IPS-NIHi7 (cell line): ENCODE measurements at regions not wholly inside any gene's neighbourhood (a gene's known extent, or its start where the extent isn't known, plus 50 kb on each side); places are given as distances from the start of the nearest gene placed in this dataset.
"Not testable (repeated sequence)": the region's sequence is repeated elsewhere in the genome, so short reads cannot be mapped to it uniquely, and the experiment has no call there.

Experiments used
- DNase-seq: peaks from one replicate; pipeline ENCODE4 v3.0.0; 2012; ENCODE audit warnings: mixed read lengths; ENCODE audit errors: extremely low spot score

DNA sequence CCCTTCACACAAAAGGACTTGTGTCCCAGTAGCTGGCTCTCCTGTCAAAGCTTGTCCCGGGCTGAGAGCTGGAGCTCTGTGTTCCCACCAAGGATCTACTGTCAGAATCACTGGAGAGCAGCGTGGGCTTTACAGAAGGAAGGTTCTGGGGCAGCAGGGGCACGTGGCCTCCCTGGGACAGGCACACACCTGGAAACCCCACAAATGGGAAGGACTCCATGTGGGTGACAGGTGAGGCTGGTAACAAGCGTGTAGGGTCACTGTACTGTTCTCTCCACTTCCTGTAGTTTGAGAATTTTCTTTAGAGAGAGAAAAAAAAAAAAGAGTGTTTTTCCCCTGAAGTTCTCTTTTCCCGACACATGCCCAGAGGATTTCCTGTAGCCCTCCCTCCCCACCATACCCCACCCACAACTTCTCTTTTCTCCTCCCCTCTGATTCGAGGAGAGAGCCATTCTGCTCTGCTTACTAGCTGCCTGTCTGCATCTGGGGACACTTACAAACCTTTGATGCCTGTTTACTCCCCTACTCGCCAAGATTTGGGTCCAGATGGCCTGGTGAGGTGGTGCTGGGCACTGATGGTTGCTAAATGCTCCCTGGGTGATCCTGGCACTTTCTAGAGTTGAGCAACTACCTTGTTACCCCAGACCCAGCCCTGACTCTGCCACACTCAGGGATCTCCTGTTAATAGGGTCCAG, 84.1 kb upstream of the SIRPA start:
- DNase-seq: no peak

DNA sequence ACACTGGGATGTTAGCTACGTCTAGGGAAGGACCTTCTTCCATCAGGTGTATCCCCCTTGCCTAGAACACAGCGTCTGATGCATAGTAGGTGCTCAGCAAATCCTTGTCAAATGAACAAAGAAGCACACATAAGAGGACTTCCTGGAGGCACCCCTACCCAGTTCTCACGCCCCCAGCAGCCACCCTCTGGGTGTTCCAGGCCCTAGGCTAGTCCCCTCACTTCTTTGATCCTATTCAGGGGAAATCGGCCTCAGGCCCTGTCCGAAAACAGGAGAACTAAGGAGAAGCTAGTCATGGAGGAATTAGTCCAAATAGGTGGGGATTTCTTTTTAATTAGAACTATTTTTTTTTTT, 84.7 kb upstream of the SIRPA start:
- no peak for DNase-seq

DNA sequence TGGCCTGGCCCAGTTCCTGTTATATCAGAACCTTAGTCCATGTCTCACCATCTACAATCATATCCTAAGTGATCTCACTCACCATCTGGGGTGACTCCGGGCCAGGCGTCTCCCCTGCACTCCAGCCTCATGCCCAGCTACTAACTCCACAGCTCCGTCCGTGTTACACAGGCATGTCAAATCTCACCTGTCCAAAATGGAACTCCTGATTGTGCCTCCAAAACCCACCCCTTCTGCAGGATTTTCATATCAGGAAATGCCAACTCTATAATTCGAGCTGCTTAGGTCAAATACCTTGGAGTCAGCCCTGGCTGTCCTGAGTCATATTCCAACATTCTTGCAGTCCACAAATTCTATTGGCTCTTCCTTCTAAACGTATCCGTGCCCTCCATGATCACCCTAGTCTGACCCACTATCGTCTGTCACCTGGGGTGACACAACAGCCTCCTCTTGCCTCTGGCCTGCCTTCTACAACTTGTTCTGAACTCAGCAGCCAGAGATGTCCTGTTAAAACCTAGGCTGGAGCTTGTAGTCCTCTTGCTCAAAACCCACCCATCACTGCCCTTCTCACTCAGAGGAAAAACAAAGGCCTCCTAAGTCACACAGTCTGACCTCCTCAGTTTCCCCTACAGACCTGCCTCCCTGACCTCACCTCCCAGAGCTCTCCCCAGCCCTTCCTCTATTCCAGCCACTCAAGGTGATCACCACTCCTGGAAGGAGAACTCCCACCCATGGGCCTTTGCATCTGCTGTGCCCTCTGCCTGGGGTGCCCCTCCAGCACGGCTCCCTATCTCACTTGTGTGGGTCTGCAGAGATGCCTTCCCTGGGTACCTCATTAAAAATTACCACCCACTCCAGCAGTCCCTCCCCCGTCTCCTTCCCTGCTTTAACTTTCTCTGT, 85.3 kb upstream of the SIRPA start:
- no peak for DNase-seq

DNA sequence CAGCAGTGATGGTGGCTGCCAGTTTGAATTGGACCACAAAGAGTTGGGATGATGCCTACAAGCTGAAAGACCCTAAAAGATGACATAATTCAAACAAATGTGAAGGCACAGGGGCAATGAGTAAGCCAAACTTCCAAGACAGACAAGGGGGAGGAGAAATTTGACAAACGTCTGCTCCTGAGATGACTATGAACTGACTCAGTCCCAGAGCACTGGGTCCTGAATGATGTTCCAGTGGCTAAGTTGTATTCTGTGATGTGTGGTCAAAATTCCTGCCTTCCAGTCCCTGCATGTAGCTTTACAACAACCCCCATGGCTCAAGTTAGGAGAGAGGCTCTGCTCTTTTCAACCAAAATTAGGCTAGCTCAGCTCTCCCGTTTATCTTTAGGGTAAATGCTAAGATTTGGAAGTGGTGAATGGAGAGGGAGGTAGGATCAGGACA, 86.1 kb upstream of the SIRPA start:
- no peak for DNase-seq

DNA sequence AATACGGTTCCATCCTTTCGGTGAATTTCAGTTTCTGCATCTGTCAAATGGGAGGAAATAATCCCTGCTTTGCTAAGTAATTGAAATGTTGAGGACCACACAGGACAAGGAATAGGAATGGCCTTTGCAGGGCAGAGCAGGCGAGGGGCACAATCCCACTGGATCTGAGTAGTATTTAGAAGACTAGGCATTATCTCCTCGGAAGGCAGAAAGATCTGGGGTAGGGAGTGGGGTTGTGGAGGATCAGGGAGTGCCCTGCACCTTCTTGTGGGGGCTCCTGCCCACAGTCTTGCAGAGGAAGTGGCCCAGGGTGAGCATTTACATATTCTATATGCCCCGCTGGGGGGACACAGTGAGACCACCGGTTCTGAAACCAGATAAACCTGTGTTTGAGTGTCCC, 87.1 kb upstream of the SIRPA start:
- no peak for DNase-seq

DNA sequence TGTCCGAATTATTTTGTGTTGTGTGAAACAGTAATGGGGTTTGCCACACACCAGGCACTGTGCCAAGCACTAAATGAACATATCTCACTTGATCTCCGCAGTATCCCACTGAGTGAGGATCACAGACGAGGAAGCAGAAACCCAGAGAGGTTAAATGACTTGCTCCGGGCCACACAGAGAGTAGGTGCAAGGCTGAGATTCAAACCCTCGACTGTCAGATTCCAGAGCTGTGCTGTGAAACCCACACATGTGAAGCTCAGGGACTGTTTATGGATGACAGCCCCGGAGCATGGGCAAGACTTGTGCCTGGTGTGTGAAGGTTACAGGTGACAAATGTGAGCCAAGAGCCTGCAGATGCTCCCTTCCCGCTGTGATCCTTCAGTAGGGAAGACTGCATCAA, 87.8 kb upstream of the SIRPA start:
- DNase-seq: no peak

DNA sequence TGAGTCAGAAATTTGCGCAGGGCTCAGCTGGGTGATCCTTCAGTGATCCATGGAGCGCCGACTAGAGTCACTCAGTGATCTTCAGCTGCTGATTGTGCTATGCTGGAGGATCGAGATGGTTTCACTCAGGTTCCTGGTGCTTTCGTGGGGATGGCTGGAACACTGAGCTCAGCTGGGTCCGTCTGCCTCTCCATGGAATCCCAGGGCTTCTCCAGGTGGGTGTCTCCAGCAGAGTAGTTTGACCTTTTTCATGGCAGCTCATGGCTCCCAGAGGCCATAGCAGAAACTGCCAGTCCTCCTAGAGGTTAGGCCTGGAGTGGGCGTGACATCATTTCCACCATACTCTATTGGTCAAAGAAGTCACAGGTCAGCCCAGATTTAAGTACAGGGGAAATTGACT, 88.8 kb upstream of the SIRPA start:
- DNase-seq: no peak

DNA sequence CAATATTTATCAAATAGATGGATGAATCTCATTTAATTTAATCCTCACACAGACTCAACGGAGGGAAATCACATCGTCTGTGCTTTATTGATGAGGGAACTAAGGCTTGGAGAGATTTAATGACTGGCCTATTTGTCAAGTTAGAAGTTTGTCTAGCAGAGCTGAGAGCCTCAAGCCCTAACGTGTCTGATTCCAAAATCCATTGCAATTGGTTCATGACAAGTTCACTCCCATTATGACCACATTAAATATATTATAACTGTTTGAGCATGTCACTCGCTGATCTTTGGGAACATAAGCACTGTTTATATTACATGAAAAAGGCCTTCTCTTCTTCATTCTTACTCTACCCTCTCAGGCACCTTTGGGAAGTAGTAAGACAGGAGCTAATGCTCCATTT, 89.4 kb upstream of the SIRPA start:
- no peak for DNase-seq

DNA sequence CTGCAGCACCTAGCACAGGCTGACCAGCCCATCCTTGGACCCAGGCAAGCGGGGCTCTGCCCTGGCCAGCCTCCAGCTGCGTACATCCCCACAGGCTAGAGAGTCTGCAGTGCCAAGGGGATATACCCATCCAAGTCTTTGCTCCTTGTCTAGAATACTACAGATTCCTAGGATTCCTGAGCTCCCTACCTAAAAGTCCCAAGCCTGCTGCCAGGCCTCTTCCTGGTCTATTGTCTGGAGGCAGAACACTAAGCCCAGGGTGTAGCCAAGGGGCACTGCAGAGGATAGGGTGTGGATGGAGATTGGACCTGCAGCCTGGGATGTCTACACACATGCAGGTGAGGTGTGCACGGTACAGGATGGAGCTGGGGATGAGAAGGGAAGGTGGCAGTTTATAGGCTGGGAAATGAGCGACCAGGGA, 90.0 kb upstream of the SIRPA start:
- DNase-seq: no peak

DNA sequence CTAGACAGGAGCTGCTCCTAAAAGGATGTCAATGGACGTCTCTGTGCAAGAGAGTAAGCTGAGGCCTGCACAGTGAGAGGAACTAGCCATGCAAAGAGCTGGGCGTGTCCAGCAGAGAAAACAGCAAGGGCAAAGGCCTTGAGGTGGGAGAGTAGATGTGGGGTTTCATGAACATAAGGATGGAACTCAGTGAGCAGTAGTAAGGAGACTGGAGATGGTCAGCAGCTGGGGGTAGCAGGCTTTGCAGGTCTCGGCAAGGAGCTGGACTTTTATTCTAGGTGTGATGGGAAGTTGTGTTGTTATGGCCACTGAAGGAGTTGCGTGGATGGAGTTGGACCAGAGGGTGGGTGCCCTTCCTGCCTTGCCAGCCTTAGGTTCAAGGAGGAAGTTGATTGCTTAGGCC, 90.7 kb upstream of the SIRPA start:
- no peak for DNase-seq

DNA sequence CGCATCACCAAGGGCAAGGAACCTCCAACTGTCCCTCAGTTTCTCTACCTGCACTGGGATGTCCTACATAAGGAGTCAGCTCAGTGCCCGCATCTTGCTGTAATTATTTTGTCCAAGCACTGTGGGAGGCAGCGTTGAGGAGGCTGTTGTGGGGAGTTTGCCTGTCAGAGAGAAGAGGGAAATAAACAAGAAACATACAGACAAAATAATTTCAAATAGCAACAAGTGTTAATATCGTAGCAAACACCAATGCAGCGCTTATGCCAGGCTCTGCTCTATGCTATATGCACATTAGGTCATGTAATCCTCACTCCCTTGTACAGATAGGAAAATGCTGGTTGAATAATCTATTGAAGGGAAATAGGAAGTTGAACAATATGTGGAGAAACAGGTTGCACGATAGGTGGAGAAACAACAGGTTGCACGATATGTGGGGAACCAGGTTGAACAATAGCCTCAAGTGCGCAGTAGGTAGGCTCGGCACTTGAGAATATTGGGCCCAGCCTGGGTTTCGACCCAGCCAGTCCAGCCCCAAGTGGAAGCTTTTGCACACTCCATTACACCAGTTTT, 91.2 kb upstream of the SIRPA start:
- no peak for DNase-seq

DNA sequence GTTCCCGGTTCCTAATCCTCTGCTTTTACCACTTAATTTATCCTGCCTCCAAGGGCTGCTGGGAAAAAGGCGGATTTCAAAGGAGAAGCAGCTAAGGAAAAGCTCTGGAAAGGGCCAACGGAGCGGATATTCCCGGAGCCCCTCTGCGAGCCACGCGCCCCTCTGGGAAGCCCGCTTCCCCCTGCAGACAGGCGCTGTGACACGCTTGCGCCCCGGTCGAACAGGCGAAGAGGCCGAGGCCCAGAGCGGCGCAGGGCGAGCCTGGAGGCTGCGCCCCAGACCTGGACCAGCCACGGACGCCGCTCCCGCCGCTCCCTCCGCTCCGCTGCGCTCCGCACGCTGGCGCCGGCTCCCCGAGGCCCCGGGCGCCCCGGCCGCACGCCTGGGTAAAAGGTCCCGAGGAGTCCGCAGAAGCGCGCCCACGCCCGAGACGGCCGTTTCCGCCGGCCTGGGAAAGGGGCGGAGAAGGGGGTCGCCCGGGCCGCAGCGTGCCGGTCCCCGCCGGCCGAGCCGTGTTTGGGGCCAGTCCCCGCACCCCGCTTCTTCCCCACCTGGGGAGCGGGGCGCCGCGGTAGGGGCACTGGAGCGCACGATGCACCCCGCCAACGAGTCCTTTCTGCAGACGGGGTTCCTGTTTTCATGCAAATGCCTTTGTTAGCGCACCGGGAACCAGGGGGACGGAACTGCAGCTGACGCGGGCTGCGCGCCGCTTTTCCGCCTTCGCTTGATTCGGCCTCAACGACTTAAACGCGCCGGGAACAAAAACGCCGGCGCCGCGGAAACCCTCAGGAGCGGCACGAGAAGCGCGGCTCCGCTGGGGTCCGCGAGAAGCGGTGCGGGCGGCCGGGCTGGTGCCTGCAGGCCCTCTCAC, 91.9 kb upstream of the SIRPA start:
- peak; percentile 58 for DNase-seq

DNA sequence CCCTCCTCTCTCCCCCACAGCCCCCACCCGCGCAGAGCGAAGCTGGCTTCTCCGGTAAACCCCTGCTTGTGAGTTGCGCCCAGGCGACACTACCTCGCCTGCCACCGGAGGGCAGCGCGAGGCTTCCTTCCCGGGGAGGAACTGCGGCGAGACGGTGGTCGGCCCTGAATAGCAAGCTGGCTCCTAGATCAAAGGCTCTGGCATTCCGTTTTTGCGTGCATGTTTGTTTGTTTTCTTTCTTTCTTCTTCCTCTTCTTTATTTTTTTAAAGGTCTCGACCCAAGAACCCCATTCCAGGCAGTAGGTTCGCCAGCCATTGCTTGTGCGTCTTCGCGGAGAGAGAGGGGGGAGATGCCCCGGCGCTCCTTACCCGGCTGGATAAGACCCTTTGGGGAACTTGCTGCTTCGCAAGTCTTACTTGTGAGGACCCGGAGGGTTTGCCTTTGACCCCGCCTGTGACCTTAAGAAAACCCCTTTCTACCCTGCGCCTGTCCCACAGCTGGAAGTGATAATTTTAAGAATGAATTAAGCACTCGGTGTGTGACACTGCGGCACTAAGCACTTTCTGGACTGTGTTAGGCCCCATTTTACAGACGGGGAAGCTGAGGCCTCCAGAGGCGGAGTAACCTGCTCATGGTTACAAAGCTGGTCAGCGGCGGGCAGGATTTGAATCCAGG, 92.7 kb upstream of the SIRPA start:
- peak; percentile 85 for DNase-seq

DNA sequence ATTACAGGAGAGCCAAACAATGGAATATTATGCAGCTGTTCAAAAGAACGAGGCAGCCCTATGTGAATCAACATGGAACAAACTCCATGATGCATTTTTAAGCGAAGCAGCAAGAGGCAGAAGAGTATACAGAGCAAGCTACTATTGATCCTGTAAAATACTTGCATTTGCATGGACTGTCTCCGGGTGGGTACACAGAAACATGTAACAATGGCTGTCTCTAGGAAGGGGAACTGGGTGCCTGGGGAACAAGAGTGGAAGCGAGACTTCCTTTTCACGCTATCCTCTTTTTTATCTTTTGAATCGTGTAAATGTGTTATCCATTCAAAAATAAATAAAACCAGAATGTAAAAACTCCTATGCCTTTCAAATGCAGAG, 93.3 kb upstream of the SIRPA start:
- no peak for DNase-seq

DNA sequence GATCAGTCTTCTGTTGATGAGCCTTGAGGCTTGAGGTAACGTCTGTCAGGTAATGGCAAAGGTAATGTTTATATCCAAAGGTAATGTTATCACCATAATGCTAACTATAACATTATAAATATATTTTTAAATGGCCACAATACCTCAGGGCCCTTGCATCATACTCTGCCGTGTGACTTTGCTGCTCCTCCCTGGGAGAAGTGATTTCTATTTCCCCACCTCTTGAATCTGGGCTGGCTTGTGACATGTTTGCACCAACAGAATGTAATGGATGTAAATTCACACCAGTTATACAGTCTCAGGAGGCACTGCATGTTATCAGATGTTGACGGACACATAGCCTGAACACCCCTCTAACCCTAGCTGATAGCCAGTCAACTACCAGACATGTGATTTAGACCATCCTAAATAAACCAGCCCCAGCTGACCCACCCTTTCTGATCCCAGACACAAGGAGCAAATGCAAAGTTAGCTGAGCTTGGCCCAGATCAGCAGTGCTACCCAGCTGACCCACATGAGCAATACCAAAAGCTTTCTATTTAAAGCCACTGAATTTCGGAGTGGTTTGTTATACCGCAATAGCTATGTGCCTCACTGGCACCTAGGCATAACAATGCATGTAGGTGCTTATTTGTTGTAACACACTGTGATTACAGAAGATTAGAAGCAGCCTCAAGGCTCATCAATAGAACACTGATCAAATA, 93.8 kb upstream of the SIRPA start:
- DNase-seq: no peak

DNA sequence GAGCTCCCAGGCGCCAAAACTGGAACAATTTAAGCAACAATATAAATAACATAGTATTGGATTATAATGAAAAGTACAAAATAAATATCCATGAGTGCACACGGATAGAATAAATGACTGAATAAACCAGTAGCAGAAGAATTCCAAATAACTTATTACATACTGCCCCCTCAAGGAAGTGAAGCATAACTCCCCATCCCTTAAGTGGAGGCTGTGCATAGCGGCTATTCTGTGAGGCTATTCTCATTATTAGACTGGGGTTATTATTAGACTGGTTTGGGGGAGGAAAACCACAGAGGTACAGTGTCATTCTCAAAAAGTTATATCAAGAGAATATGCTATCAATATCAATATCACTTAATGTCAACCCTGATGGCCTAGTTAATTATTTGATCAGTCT, 94.4 kb upstream of the SIRPA start:
- no peak for DNase-seq

DNA sequence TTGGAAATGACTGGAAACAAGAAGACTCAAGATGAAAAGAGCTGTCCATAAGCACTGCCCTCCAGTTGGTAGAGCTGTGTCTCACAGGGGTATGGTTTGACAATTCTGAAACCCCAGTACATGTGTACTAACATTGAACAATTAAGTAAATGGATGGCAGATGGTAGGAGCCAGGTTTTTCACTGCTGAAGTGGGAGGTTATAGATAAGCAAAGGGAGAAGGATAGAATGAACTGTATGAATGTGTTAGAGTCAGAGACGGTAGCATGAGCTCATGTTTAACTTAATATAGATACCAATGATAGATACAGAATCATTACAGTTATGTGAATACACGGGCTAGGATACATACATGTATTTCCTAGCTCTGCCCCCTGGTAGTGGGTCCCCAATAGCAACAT, 95.0 kb upstream of the SIRPA start:
- no peak for DNase-seq

DNA sequence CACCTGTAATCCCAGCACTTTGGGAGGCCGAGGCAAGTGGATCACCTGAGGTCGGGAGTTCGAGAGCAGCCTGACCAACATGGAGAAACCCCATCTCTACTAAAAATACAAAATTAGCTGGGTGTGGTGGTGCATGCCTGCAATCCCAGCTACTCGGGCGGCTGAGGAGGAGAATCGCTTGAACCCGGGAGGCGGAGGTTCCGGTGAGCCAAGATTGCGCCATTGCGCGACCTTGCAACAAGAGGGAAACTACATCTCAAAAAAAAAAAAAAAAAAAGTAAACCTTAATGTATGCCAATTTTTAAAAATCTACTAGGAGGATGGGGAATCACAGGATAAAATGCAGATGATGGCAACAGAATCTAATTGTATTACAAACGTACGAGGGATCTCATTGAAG, 95.5 kb upstream of the SIRPA start:
- not testable (repeated sequence) for DNase-seq

DNA sequence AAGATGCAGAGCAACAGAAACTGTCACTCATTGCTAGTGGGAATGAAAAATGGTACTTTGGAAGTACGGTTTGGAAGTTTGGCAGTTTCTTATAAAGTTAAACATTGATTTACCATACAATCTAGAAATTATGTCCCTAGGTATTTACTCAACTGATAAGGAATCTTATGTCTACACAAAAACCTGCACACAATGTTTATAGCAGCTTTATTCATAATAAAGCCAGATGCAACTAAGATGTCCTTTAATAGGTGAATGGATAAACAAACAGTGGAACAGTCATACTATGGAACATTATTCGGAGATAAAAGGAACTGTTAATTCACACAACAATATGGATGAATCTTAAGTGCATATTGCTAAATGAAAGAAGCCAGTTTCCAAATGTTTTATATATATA, 96.2 kb upstream of the SIRPA start:
- no peak for DNase-seq

DNA sequence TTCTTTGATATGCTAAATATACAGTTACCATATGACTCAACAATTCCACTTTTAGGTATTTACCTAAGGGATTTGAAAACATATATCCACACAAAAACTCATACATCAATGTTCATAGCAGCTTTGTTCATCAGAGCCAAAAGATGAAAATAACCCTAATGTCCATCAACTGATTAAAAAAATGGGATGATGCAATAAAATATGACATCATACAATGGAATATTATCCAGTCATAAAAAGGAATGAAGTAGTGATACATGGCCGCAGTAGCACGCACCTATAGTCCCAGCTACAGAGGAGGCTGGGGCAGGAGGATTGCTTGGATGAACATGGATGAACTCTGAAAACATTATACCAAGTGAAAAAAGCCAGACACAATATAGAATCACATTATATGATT, 101.4 kb upstream of the SIRPA start:
- no peak for DNase-seq

DNA sequence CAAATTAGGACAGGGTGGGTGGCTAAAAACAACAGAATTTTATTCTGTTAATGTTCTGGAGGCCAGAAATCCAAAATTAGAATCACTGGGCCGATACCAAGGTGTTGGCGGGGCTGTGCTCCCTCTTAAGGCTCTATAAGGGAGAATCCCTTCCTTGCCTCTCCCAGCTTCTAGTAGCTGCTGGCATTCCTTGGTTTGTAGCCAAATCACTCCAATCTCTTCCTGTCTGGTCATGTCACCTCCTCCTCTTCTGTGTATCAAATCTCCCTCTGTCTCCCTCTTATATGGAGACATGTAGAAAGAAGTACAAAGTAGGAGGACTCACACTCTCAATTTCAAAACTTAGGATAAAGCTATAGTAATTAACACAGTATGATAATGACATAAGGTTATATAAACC, 102.9 kb upstream of the SIRPA start:
- no peak for DNase-seq
